ENCODE measurements at regions not wholly inside any gene's neighbourhood (a gene's known extent, or its start where the extent isn't known, plus 50 kb on each side); places are given as distances from the start of the nearest gene placed in this dataset.

DNA sequence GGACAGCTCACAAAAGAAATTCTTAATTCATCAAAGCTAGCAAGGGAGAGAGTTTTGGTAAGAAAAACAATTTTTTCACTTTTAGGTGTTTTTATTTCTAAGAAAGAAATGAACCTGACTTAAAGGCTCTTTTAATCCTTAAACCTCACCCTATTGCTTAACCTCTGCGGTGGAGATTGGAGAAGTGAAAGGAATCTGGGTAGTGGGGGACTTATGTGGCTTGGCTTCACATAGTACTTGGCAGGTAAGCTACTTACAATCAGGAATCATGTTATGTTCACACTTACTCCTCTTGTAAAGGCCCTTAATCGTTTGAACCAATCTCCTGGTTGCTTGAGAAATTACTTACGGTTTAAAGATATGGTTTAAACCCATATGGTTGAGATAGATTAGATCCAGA lies 104.8 kb downstream of the ISOC1 start:
- TF ChIP-seq, protein P1, sequence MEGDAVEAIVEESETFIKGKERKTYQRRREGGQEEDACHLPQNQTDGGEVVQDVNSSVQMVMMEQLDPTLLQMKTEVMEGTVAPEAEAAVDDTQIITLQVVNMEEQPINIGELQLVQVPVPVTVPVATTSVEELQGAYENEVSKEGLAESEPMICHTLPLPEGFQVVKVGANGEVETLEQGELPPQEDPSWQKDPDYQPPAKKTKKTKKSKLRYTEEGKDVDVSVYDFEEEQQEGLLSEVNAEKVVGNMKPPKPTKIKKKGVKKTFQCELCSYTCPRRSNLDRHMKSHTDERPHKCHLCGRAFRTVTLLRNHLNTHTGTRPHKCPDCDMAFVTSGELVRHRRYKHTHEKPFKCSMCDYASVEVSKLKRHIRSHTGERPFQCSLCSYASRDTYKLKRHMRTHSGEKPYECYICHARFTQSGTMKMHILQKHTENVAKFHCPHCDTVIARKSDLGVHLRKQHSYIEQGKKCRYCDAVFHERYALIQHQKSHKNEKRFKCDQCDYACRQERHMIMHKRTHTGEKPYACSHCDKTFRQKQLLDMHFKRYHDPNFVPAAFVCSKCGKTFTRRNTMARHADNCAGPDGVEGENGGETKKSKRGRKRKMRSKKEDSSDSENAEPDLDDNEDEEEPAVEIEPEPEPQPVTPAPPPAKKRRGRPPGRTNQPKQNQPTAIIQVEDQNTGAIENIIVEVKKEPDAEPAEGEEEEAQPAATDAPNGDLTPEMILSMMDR (IDR thresholded peaks at IDR 0.05; ENCODE audit: insufficient read depth, low read depth, low read length, missing control alignments) = no peak
- DNase-seq (ENCODE audit: low read depth) = no peak
- H3K4me3 ChIP-seq (ENCODE audit: low read depth, low read length) = no peak overlapping the region

DNA sequence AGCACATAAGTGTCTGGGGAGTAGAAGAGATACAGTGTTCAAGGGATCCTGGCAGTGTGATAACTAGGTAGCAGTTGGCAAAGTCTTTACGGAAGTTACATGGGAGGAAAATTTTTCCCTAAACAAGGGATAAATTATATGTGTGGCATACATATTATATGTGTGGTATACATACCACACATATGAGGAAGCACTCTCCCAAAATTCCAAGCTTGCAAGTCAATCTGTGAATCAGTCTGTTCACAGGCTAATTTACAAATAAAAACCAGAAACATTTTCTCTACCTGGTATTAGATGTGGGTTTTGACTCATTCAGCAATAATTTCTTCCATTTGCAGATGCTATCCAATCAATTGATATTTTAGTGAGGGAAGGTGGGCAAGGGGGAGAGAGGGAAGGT lies 110.0 kb downstream of the ISOC1 start:
- H3K4me3 ChIP-seq (ENCODE audit: low read depth, low read length) = no peak overlapping the region
- TF ChIP-seq, protein P1 (IDR thresholded peaks at IDR 0.05; ENCODE audit: insufficient read depth, low read depth, low read length, missing control alignments) = no peak
- DNase-seq (ENCODE audit: low read depth) = no peak

GRCh38 chr5:129216001-129216400 lies 121.5 kb downstream of the ISOC1 start:
- no peak overlapping the region for H3K4me3 ChIP-seq (ENCODE audit: low read depth, low read length)
- TF ChIP-seq, protein P1 (IDR thresholded peaks at IDR 0.05; ENCODE audit: insufficient read depth, low read depth, low read length, missing control alignments) = no peak
- DNase-seq (ENCODE audit: low read depth) = no peak

GRCh38 chr5:129217179-129217578 lies 122.6 kb downstream of the ISOC1 start:
- TF ChIP-seq, protein P1 (IDR thresholded peaks at IDR 0.05; ENCODE audit: insufficient read depth, low read depth, low read length, missing control alignments) = no peak
- DNase-seq (ENCODE audit: low read depth) = no peak
- H3K4me3 ChIP-seq (ENCODE audit: low read depth, low read length) = no peak overlapping the region

DNA sequence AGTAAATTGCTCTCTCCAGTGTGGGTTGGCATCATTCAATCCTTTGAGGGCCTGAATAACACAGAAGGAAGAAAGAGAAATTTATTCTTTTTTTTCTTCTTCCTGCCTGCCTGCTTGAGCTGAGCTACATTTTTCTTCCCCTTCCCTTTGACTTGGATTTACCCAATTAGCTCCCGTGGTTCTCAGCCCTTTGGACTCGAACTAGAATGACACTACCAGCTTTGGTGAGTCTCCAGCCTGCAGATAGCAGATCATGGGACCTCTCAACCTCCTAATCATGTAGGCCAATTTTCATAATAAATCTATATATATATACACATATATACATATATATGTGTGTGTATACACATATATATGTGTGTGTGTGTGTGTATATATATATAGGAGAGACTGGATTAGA lies 128.6 kb downstream of the ISOC1 start:
- TF ChIP-seq, protein P1 (IDR thresholded peaks at IDR 0.05; ENCODE audit: insufficient read depth, low read depth, low read length, missing control alignments) = no peak
- H3K4me3 ChIP-seq (ENCODE audit: low read depth, low read length) = no peak overlapping the region
- DNase-seq (ENCODE audit: low read depth) = no peak

DNA sequence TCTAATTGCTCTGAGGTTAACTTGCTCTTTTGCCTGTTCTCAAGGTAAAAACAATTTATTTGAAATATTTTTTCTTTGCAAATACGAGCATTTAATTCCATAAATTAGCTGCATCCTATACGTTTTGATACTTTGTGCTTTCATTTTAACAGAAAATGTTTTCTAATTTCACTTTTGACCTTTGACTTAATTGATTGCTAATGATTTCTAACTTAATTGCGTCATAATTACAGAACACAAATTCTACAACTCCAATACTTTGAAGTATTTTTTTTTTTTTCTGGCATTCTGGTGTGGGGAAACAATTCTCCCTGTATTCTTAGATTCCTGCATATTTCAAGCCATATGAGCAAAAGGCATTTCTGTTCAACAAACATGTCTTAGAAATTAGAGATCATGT lies 134.0 kb downstream of the ISOC1 start:
- DNase-seq (ENCODE audit: low read depth) = no peak
- H3K4me3 ChIP-seq (ENCODE audit: low read depth, low read length) = no peak overlapping the region
- TF ChIP-seq, protein P1 (IDR thresholded peaks at IDR 0.05; ENCODE audit: insufficient read depth, low read depth, low read length, missing control alignments) = no peak

DNA sequence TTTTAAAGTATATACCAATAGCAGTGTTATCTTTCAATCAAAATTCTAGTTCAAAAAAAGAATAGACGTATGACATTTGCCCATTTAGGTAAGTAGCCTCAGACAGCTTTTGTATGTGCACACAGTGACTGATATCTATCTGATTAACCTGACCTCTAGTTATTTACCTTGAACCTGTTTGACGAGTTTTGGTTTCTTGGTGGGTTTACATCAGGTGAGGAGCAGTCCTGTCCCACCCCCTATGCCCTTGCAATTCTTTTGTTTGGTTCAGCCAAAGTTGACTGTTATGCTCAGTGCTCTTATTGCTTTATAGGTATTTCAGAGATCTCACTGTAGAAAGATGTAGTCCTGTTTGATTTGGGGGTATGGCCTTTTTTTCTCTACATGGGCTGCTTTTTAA lies 147.2 kb downstream of the ISOC1 start:
- TF ChIP-seq, protein P1 (IDR thresholded peaks at IDR 0.05; ENCODE audit: insufficient read depth, low read depth, low read length, missing control alignments) = no peak
- H3K4me3 ChIP-seq (ENCODE audit: low read depth, low read length) = no peak overlapping the region
- no peak for DNase-seq (ENCODE audit: low read depth)
